WTC11 (cell line): ENCODE measurements at regions not wholly inside any gene's neighbourhood (a gene's known extent, or its start where the extent isn't known, plus 50 kb on each side); places are given as distances from the start of the nearest gene placed in this dataset.

Experiments
- ATAC-seq: fragments of 200-7000 bp; cut with Tn5 transposase; 2 replicates; pipeline ENCODE4 v1.10.0; 2021; ENCODE audit warnings: mild to moderate bottlenecking, moderate library complexity
- CTCF ChIA-PET: fragments of 300-600 bp; sonication (Branson Sonifier 250); formaldehyde crosslinking; loops from one replicate; lab custom pipeline; 2021; ENCODE audit warnings: antibody characterized with exemption; lab: Charles Lee
- POLR2A ChIA-PET: fragments of 350-600 bp; sonication (Branson Sonifier 250); formaldehyde crosslinking; loops from one replicate; lab custom pipeline; 2021; ENCODE audit warnings: antibody characterized with exemption; lab: Charles Lee
- DNase-seq: peaks from one replicate; pipeline ENCODE4 v3.0.0; 2021; ENCODE audit warnings: low spot score
- H3K27ac Mint-ChIP-seq: 2 replicates; pipeline ENCODE4 v1.8.0; 2021; ENCODE audit warnings: mixed read lengths
- H3K27me3 Mint-ChIP-seq: 2 replicates; pipeline ENCODE4 v1.8.0; 2021; ENCODE audit warnings: low read depth, mild to moderate bottlenecking, moderate library complexity, mixed read lengths
- H3K36me3 Mint-ChIP-seq: 2 replicates; pipeline ENCODE4 v1.8.0; 2021; ENCODE audit warnings: mixed read lengths
- H3K4me1 Mint-ChIP-seq: 2 replicates; pipeline ENCODE4 v1.8.0; 2022; ENCODE audit warnings: mixed read lengths
- H3K4me3 Mint-ChIP-seq: 2 replicates; pipeline ENCODE4 v1.8.0; 2021; ENCODE audit warnings: mild to moderate bottlenecking, moderate library complexity, mixed read lengths
- H3K9me3 Mint-ChIP-seq: 2 replicates; pipeline ENCODE4 v1.8.0; 2021; ENCODE audit warnings: mixed read lengths
- ATF1 ChIP-seq: sonication (generic); formaldehyde crosslinking; IDR thresholded peaks from 2 replicates; pipeline ENCODE4 v1.8.1; 2023; ENCODE audit warnings: mild to moderate bottlenecking, moderate library complexity, missing genetic modification reagents
- FOXJ3 ChIP-seq: sonication (generic); formaldehyde crosslinking; IDR thresholded peaks from 2 replicates; pipeline ENCODE4 v1.9.0; 2021; ENCODE audit warnings: missing genetic modification reagents, mild to moderate bottlenecking, borderline replicate concordance
- HMGXB4 ChIP-seq: sonication (generic); formaldehyde crosslinking; IDR thresholded peaks from 2 replicates; pipeline ENCODE4 v1.8.1; 2023; ENCODE audit warnings: mild to moderate bottlenecking, moderate library complexity, missing genetic modification reagents
- IRF2 ChIP-seq: sonication (generic); formaldehyde crosslinking; IDR thresholded peaks from 2 replicates; pipeline ENCODE4 v1.8.0; 2022; ENCODE audit warnings: low read depth, missing genetic modification reagents, borderline replicate concordance
- NFE2L1 ChIP-seq: sonication (generic); formaldehyde crosslinking; IDR thresholded peaks from 2 replicates; pipeline ENCODE4 v1.8.1; 2023; ENCODE audit warnings: missing genetic modification reagents
- NR1H2 ChIP-seq: sonication (generic); formaldehyde crosslinking; IDR thresholded peaks from 2 replicates; pipeline ENCODE4 v1.9.0; 2021; ENCODE audit warnings: mild to moderate bottlenecking, moderate library complexity, missing genetic modification reagents
- NR3C1 ChIP-seq: sonication (generic); formaldehyde crosslinking; conservative IDR thresholded peaks from 2 replicates; pipeline ENCODE4 v1.8.1; 2023; ENCODE audit warnings: low read depth, mild to moderate bottlenecking, missing genetic modification reagents
- RELA ChIP-seq: sonication (generic); formaldehyde crosslinking; IDR thresholded peaks from 2 replicates; pipeline ENCODE4 v1.8.1; 2022; ENCODE audit warnings: missing genetic modification reagents, mild to moderate bottlenecking, borderline replicate concordance
- ZBTB43 ChIP-seq: sonication (generic); formaldehyde crosslinking; IDR thresholded peaks from 2 replicates; pipeline ENCODE4 v1.8.1; 2023; ENCODE audit warnings: mild to moderate bottlenecking, missing genetic modification reagents
- ZNF121 ChIP-seq: sonication (generic); formaldehyde crosslinking; IDR thresholded peaks from 2 replicates; pipeline ENCODE4 v1.8.0; 2023; ENCODE audit warnings: missing genetic modification reagents
- ZNF396 ChIP-seq: fragments of 250-450 bp; sonication (Bioruptor Pico); IDR thresholded peaks from 2 replicates; pipeline ENCODE4 v1.8.0; 2021; ENCODE audit warnings: mild to moderate bottlenecking, moderate library complexity, borderline replicate concordance
- ZNF512 ChIP-seq: sonication (generic); formaldehyde crosslinking; IDR thresholded peaks from 2 replicates; pipeline ENCODE4 v1.8.1; 2022; ENCODE audit warnings: missing genetic modification reagents, borderline replicate concordance
- TF ChIP-seq, protein P1 (sequence below): fragments of 250-450 bp; sonication (Bioruptor Pico); IDR thresholded peaks from 2 replicates; pipeline ENCODE4 v1.9.0; 2021; ENCODE audit warnings: moderate library complexity, mild to moderate bottlenecking, inconsistent platforms, borderline replicate concordance
- TF ChIP-seq, protein P2 (sequence below): sonication (generic); formaldehyde crosslinking; IDR thresholded peaks from 2 replicates; pipeline ENCODE4 v1.8.1; 2022; ENCODE audit warnings: mild to moderate bottlenecking, moderate library complexity, missing genetic modification reagents
- TF ChIP-seq, protein P3 (sequence below): fragments of 250-450 bp; sonication (Bioruptor Pico); IDR thresholded peaks from 2 replicates; pipeline ENCODE4 v1.9.0; 2021; ENCODE audit warnings: mild to moderate bottlenecking
- TF ChIP-seq, protein P4 (sequence below): sonication (generic); formaldehyde crosslinking; IDR thresholded peaks from 2 replicates; pipeline ENCODE4 v1.8.1; 2023; ENCODE audit warnings: mild to moderate bottlenecking, missing genetic modification reagents, moderate library complexity
- TF ChIP-seq, protein P5 (sequence below): fragments of 250-450 bp; sonication (Bioruptor Pico); IDR thresholded peaks from 2 replicates; pipeline ENCODE4 v1.8.0; 2021; ENCODE audit warnings: mild to moderate bottlenecking
- TF ChIP-seq, protein P6 (sequence below): sonication (generic); formaldehyde crosslinking; IDR thresholded peaks from 2 replicates; pipeline ENCODE4 v1.8.1; 2023; ENCODE audit warnings: mild to moderate bottlenecking, missing genetic modification reagents, moderate library complexity

GRCh38 chr20:51970858-51971257, 168.5 kb upstream of the SALL4 start (continued):
- TF ChIP-seq ZBTB43 (CRISPR knock-in tag): no peak
- TF ChIP-seq, protein P1, sequence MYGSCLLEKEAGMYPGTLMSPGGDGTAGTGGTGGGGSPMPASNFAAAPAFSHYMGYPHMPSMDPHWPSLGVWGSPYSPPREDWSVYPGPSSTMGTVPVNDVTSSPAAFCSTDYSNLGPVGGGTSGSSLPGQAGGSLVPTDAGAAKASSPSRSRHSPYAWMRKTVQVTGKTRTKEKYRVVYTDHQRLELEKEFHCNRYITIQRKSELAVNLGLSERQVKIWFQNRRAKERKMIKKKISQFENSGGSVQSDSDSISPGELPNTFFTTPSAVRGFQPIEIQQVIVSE: no peak
- no peak for TF ChIP-seq IRF2
- no peak for TF ChIP-seq ZNF396 (CRISPR knock-in tag)
- TF ChIP-seq RELA (CRISPR knock-in tag): no peak

DNA sequence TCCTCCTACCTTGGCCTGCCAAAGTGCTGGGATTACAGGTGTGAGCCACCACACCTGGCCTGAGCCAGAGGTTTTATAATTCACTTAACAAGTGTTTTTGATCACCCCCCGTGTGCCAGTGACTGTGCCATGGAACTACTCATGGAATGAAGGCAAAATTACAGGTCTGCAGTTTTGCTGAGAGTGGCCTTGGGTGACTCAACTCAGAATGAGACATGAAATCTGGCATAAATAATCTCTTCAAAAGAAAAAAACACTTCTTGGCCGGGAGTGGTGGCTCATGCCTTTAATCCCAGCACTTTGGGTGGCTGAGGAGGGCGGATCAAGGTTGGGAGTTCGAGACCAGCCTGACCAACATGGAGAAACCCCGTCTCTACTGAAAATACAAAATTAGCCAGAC, 166.9 kb upstream of the SALL4 start:
- Mint-ChIP-seq H3K9me3 (no peaks in the 10 kb centered on the region), H3K4me3 (no peak overlapping the region), H3K36me3 (no peaks in the 10 kb centered on the region), H3K27ac (no peak overlapping the region), H3K27me3 (no peaks in the 10 kb centered on the region), H3K4me1 (peaks cover 5% of the 10 kb centered on the region)
- ChIA-PET POLR2A (no interaction called here), CTCF (no interaction called here)
- DNase-seq: no peak
- TF ChIP-seq NFE2L1 (CRISPR knock-in tag): no peak
- TF ChIP-seq ZNF121: no peak
- TF ChIP-seq ATF1 (CRISPR knock-in tag): no peak
- TF ChIP-seq, protein P2, sequence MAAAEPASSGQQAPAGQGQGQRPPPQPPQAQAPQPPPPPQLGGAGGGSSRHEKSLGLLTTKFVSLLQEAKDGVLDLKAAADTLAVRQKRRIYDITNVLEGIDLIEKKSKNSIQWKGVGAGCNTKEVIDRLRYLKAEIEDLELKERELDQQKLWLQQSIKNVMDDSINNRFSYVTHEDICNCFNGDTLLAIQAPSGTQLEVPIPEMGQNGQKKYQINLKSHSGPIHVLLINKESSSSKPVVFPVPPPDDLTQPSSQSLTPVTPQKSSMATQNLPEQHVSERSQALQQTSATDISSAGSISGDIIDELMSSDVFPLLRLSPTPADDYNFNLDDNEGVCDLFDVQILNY: no peak
- TF ChIP-seq, all 79 proteins: peak for 0
- ATAC-seq: no peak

DNA sequence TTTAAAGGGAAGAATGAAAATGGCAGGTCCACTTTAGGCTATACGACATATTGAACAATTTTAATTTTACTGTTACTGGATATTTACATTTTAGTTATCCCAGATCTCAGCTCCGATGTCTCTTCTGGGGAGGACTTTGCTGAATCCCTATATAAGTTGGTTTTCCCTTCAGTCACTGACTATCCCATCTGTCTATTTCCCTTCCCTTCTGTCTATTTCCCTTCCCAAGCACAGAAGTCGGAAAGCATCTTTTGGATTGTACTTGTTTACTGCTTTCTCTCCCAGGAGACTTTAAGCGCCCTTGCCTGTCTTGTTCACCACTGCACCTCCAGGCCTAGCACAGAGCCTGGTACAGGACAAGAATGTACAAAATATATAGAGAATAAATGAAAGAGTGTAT, 165.8 kb upstream of the SALL4 start:
- ATAC-seq: no peak
- POLR2A ChIA-PET: no interaction called here
- H3K9me3 Mint-ChIP-seq: no peaks in the 10 kb centered on the region
- no peak overlapping the region for H3K4me3 Mint-ChIP-seq
- no peak overlapping the region; the same call in 1 of the 2 replicates for H3K27ac Mint-ChIP-seq
- H3K4me1 Mint-ChIP-seq: peaks cover 11% of the 10 kb centered on the region
- H3K36me3 Mint-ChIP-seq: no peaks in the 10 kb centered on the region
- no peak for DNase-seq
- CTCF ChIA-PET: no interaction called here
- no peaks in the 10 kb centered on the region for H3K27me3 Mint-ChIP-seq
- TF ChIP-seq NR3C1 (CRISPR knock-in tag) (no peak), NR1H2 (CRISPR knock-in tag) (no peak), HMGXB4 (CRISPR knock-in tag) (no peak), ZNF512 (CRISPR knock-in tag) (no peak), FOXJ3 (CRISPR knock-in tag) (no peak)
- TF ChIP-seq, protein P3, sequence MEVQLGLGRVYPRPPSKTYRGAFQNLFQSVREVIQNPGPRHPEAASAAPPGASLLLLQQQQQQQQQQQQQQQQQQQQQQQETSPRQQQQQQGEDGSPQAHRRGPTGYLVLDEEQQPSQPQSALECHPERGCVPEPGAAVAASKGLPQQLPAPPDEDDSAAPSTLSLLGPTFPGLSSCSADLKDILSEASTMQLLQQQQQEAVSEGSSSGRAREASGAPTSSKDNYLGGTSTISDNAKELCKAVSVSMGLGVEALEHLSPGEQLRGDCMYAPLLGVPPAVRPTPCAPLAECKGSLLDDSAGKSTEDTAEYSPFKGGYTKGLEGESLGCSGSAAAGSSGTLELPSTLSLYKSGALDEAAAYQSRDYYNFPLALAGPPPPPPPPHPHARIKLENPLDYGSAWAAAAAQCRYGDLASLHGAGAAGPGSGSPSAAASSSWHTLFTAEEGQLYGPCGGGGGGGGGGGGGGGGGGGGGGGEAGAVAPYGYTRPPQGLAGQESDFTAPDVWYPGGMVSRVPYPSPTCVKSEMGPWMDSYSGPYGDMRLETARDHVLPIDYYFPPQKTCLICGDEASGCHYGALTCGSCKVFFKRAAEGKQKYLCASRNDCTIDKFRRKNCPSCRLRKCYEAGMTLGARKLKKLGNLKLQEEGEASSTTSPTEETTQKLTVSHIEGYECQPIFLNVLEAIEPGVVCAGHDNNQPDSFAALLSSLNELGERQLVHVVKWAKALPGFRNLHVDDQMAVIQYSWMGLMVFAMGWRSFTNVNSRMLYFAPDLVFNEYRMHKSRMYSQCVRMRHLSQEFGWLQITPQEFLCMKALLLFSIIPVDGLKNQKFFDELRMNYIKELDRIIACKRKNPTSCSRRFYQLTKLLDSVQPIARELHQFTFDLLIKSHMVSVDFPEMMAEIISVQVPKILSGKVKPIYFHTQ (CRISPR knock-in tag): no peak
- TF ChIP-seq, protein P4, sequence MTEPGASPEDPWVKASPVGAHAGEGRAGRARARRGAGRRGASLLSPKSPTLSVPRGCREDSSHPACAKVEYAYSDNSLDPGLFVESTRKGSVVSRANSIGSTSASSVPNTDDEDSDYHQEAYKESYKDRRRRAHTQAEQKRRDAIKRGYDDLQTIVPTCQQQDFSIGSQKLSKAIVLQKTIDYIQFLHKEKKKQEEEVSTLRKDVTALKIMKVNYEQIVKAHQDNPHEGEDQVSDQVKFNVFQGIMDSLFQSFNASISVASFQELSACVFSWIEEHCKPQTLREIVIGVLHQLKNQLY (CRISPR knock-in tag): no peak
- TF ChIP-seq, protein P1: no peak
- TF ChIP-seq, protein P5, sequence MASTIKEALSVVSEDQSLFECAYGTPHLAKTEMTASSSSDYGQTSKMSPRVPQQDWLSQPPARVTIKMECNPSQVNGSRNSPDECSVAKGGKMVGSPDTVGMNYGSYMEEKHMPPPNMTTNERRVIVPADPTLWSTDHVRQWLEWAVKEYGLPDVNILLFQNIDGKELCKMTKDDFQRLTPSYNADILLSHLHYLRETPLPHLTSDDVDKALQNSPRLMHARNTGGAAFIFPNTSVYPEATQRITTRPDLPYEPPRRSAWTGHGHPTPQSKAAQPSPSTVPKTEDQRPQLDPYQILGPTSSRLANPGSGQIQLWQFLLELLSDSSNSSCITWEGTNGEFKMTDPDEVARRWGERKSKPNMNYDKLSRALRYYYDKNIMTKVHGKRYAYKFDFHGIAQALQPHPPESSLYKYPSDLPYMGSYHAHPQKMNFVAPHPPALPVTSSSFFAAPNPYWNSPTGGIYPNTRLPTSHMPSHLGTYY (CRISPR knock-in tag): no peak
- TF ChIP-seq, protein P6, sequence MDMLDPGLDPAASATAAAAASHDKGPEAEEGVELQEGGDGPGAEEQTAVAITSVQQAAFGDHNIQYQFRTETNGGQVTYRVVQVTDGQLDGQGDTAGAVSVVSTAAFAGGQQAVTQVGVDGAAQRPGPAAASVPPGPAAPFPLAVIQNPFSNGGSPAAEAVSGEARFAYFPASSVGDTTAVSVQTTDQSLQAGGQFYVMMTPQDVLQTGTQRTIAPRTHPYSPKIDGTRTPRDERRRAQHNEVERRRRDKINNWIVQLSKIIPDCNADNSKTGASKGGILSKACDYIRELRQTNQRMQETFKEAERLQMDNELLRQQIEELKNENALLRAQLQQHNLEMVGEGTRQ (CRISPR knock-in tag): no peak
